Thyroid gland (tissue), 4 donors: ENCODE measurements at regions not wholly inside any gene's neighbourhood (a gene's known extent, or its start where the extent isn't known, plus 50 kb on each side); places are given as distances from the start of the nearest gene placed in this dataset.

Experiments
- POLR2A ChIP-seq, 2 donors: fragments of 450-650 bp; IDR thresholded peaks; one replicate each; pipeline ENCODE4 v1.6.1; 2017; ENCODE audit warnings: antibody characterized with exemption in 2 of 2, mild to moderate bottlenecking in 2 of 2, moderate library complexity in 1 of 2
- TF ChIP-seq, protein P1 (sequence below), 6 experiments: fragments of 200-600 bp in 3 of 6; fragments of 450-650 bp in 3 of 6; sonication (generic) in 3 of 6; IDR thresholded peaks; one replicate each; pipeline ENCODE4 v1.5.1; 2016 to 2019; ENCODE audit warnings: antibody characterized with exemption in 6 of 6, mild to moderate bottlenecking in 2 of 6, inconsistent platforms in 1 of 6, moderate library complexity in 1 of 6

DNA sequence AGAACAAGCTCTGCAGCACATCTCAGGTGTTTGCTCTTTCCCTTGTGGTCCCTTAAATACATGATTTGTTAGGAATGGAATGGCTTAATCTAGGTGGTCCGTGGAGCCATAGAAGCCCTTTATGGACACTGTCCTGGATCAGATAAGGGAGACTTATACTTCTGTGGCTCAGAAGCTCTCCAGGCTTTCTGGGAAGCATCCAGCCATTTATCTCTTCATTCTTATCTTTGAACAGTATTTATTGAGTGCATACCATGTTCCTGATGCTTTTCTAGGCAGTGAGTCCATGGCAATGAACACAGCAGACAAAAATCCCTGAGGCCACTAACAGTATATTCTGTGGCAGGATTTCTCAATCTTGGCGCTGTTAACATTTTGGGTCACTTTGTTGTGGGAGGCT is 474.5 kb upstream of the EEF2KMT start:
- TF ChIP-seq, protein P1, sequence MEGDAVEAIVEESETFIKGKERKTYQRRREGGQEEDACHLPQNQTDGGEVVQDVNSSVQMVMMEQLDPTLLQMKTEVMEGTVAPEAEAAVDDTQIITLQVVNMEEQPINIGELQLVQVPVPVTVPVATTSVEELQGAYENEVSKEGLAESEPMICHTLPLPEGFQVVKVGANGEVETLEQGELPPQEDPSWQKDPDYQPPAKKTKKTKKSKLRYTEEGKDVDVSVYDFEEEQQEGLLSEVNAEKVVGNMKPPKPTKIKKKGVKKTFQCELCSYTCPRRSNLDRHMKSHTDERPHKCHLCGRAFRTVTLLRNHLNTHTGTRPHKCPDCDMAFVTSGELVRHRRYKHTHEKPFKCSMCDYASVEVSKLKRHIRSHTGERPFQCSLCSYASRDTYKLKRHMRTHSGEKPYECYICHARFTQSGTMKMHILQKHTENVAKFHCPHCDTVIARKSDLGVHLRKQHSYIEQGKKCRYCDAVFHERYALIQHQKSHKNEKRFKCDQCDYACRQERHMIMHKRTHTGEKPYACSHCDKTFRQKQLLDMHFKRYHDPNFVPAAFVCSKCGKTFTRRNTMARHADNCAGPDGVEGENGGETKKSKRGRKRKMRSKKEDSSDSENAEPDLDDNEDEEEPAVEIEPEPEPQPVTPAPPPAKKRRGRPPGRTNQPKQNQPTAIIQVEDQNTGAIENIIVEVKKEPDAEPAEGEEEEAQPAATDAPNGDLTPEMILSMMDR (IDR thresholded peaks at IDR 0.05) = no peak
- TF ChIP-seq POLR2A (IDR thresholded peaks at IDR 0.05) = no peak
